GM23248 (cell line): ENCODE measurements at regions not wholly inside any gene's neighbourhood (a gene's known extent, or its start where the extent isn't known, plus 50 kb on each side); places are given as distances from the start of the nearest gene placed in this dataset.

ENCODE experiments used
- EZH2 ChIP-seq: fragments of 200-600 bp; sonication (generic); IDR thresholded peaks from 2 replicates; pipeline ENCODE4 v1.6.1; 2018; ENCODE audit warnings: antibody characterized with exemption, mild to moderate bottlenecking; ENCODE audit not compliant: insufficient read depth, poor library complexity, severe bottlenecking
- EZH2phosphoT487 ChIP-seq: fragments of 200-600 bp; sonication (generic); IDR thresholded peaks from 2 replicates; pipeline ENCODE4 v1.6.1; 2018; ENCODE audit warnings: antibody characterized with exemption, moderate library complexity, mild to moderate bottlenecking, low read depth; ENCODE audit not compliant: insufficient read depth

DNA sequence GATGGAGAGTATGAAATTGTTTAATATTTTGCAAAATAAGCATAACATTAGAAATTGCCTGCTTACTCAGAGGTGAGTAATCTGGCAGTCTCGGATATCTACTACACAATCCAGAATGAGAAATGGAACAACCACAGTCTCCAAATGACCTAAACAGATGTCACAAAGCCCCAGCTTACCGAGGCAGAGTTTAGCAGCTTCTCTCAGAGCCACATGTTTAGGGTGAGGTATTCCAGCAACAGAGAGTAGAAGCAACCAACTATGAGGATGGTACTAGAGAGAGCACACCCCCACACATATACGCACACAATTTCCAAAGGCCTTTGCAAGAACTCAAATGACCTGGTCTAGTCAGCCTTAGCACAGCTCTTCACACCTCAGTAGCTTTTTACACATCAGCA, 122.7 kb upstream of the LPAR1 start:
- TF ChIP-seq EZH2phosphoT487 (no peak), EZH2 (no peak)
